ENCODE measurements at regions not wholly inside any gene's neighbourhood (a gene's known extent, or its start where the extent isn't known, plus 50 kb on each side); places are given as distances from the start of the nearest gene placed in this dataset.

DNA sequence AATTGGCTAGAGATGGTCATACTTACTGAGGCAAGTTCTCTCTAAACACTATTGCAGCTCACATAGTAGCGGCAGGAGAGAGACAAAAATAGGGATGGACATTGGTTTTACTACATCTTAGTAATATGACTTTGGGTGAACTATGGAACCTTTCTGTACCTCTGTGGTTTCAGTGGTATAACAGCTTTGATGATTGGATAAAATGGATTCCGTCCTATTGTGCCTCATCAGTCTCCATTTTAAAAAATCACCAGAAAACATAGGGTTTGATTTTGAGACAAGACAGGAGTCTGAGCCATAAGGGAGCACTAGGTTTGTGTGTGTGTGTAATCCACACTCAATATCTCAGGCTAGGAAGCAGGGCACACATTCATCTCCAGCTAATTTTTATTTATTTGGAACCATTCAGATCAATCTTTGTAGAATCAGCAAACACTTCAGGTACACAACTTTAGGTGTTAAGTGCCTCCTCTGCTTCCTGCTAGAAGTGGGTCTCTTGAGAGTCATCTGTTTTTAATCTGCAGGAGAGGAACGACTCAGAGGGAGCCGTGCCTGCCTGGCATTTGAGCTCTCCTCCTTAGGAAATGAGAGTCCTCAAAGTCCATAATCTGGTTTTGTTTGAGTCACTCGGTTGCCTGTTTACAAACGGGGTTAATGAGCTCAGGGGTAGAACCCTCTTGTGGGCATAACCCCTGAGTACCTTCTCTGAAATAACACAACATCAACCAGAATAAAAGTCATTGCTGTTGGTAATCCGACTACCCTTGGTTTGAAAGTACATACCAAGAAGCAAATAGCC is 238.5 kb upstream of the BOD1L1 start:
- Mint-ChIP-seq H3K4me3 (no peak overlapping the region), H3K36me3 (ENCODE audit: insufficient read depth in 1 of 3, low read depth in 3 of 3) (peaks cover 3 to 10% (median 5%) of the 10 kb centered on the region in 3 experiments; a peak in 6 of 7 replicates), H3K27me3 (ENCODE audit: low read depth) (no peaks in the 10 kb centered on the region), H3K27ac (no peak overlapping the region), H3K4me1 (peaks cover 5% of the 10 kb centered on the region in 2 experiments; a peak in 3 of 4 replicates), H3K9me3 (peaks cover 12 to 14% of the 10 kb centered on the region in 2 experiments)
- H4K20me1 ChIP-seq (ENCODE audit: control insufficient read depth, insufficient read depth, insufficient read length): no peaks in the 10 kb centered on the region
- H4K5ac ChIP-seq (ENCODE audit: insufficient read length, low read depth, low read length): no peak overlapping the region
- H3K9me3 ChIP-seq (ENCODE audit: control insufficient read depth, low read depth, low read length): no peaks in the 10 kb centered on the region
- no peak overlapping the region for H4K8ac ChIP-seq (replicated peaks; ENCODE audit: insufficient read length, low read depth, low read length)
- no peak overlapping the region for H3K18ac ChIP-seq (ENCODE audit: insufficient read length, low read depth, low read length)
- no peak overlapping the region for H3K27ac ChIP-seq (ENCODE audit: insufficient read length, low read depth, low read length)
- H4K91ac ChIP-seq (ENCODE audit: insufficient read length, low read depth, low read length): no peak overlapping the region
- no peak overlapping the region for H2BK120ac ChIP-seq (ENCODE audit: low read depth, low read length, poor library complexity, severe bottlenecking)
- H3K14ac ChIP-seq (ENCODE audit: insufficient read depth, low read length): no peak overlapping the region
- H2AK5ac ChIP-seq (ENCODE audit: insufficient read length, low read length): no peak overlapping the region
- no peaks in the 10 kb centered on the region for H3K23me2 ChIP-seq (ENCODE audit: insufficient read length, low read depth, low read length, poor library complexity, severe bottlenecking)
- H2BK20ac ChIP-seq (ENCODE audit: low read depth, low read length, poor library complexity, severe bottlenecking): no peak overlapping the region
- H3T11ph ChIP-seq (ENCODE audit: low read length): no peak overlapping the region
- H3K56ac ChIP-seq (ENCODE audit: insufficient read length, low read depth, low read length): no peak overlapping the region
- H2BK12ac ChIP-seq (ENCODE audit: insufficient read length, low read depth, low read length): no peak overlapping the region
- no peaks in the 10 kb centered on the region for H3K79me1 ChIP-seq (ENCODE audit: insufficient read depth, low read depth, low read length, poor library complexity, severe bottlenecking)
- no peaks in the 10 kb centered on the region for H3K4me1 ChIP-seq (ENCODE audit: insufficient read depth, low read length)
- no peak overlapping the region for H2AFZ ChIP-seq (ENCODE audit: low read length)
- H3K9ac ChIP-seq (ENCODE audit: extremely low read depth, insufficient read length, low read length): no peak overlapping the region
- H3K4me2 ChIP-seq (ENCODE audit: insufficient read depth, insufficient read length, low read length): no peak overlapping the region
- H3K79me2 ChIP-seq (ENCODE audit: insufficient read depth, low read length): no peaks in the 10 kb centered on the region
- H3K27me3 ChIP-seq (ENCODE audit: insufficient read depth, low read length): no peaks in the 10 kb centered on the region
- no peak overlapping the region for H3K4ac ChIP-seq (ENCODE audit: low read depth, low read length)
- no peak overlapping the region for H2BK5ac ChIP-seq (ENCODE audit: insufficient read length, low read length)
- DNase-seq: no peak
- H3K23ac ChIP-seq (ENCODE audit: insufficient read length, low read depth, low read length): no peak overlapping the region
- no peak for TF ChIP-seq CTCF (conservative IDR thresholded peaks at IDR 0.05)
- no peak overlapping the region for H2BK15ac ChIP-seq (ENCODE audit: low read depth, low read length)
- WGBS (ENCODE audit: extremely low coverage, insufficient read length, low lambda C conversion rate): no CpG with 5 or more reads among the region's 7 CpGs

Measured in H9 (cell line).